ENCODE measurements at regions not wholly inside any gene's neighbourhood (a gene's known extent, or its start where the extent isn't known, plus 50 kb on each side); places are given as distances from the start of the nearest gene placed in this dataset.

GRCh38 chr2:51633073-51633472 lies 601.1 kb upstream of the NRXN1 start:
- TF ChIP-seq CTCF (IDR thresholded peaks at IDR 0.05; ENCODE audit: low read length), result no peak
- Histone ChIP-seq H3K9me3 (replicated peaks; ENCODE audit: insufficient read depth, low read length) (no peaks in the 10 kb centered on the region), H3K27ac (ENCODE audit: low read length) (no peak overlapping the region), H3K4me2 (ENCODE audit: low read depth, low read length) (no peak overlapping the region), H3K9ac (ENCODE audit: low read length) (no peak overlapping the region), H3K4me3 (ENCODE audit: low read length) (no peak overlapping the region), H3K4me1 (ENCODE audit: low read length) (no peaks in the 10 kb centered on the region), H3K9me2 (replicated peaks; ENCODE audit: insufficient read depth, low read length) (no peaks in the 10 kb centered on the region), H3K79me2 (ENCODE audit: low read length) (no peaks in the 10 kb centered on the region), H3F3A (ENCODE audit: insufficient read depth, low read length) (no peaks in the 10 kb centered on the region), H3K27me3 (replicated peaks; ENCODE audit: insufficient read depth, low read length) (no peaks in the 10 kb centered on the region), H3K36me3 (replicated peaks; ENCODE audit: insufficient read depth, low read length) (no peaks in the 10 kb centered on the region), H4K20me1 (ENCODE audit: insufficient read depth, low read length) (no peaks in the 10 kb centered on the region), H2AFZ (ENCODE audit: low read length) (no peak overlapping the region)
- DNase-seq, result no peak

- Histone ChIP-seq H3K27ac (ENCODE audit: low read length) (no peak overlapping the region), H3K79me2 (ENCODE audit: low read length) (no peaks in the 10 kb centered on the region), H2AFZ (ENCODE audit: low read length) (no peak overlapping the region), H3K4me3 (ENCODE audit: low read length) (no peak overlapping the region), H3K36me3 (replicated peaks; ENCODE audit: insufficient read depth, low read length) (no peaks in the 10 kb centered on the region), H3K9ac (ENCODE audit: low read length) (no peak overlapping the region), H3K9me2 (replicated peaks; ENCODE audit: insufficient read depth, low read length) (no peaks in the 10 kb centered on the region), H3K9me3 (replicated peaks; ENCODE audit: insufficient read depth, low read length) (no peaks in the 10 kb centered on the region), H3K4me1 (ENCODE audit: low read length) (no peaks in the 10 kb centered on the region), H4K20me1 (ENCODE audit: insufficient read depth, low read length) (no peaks in the 10 kb centered on the region), H3F3A (ENCODE audit: insufficient read depth, low read length) (no peaks in the 10 kb centered on the region), H3K27me3 (replicated peaks; ENCODE audit: insufficient read depth, low read length) (no peaks in the 10 kb centered on the region), H3K4me2 (ENCODE audit: low read depth, low read length) (no peak overlapping the region)
- TF ChIP-seq EZH2phosphoT487 (IDR thresholded peaks at IDR 0.05; ENCODE audit: low read length), result no peak
- TF ChIP-seq EZH2 (optimal IDR thresholded peaks at IDR 0.05; ENCODE audit: low read depth, low read length), result no peak
- TF ChIP-seq CTCF (IDR thresholded peaks at IDR 0.05; ENCODE audit: low read length), result no peak
- no peak for DNase-seq
Measured at GRCh38 chr2:51629406-51629805, 597.5 kb upstream of the NRXN1 start.

GRCh38 chr2:51628917-51629316 lies 597.0 kb upstream of the NRXN1 start:
- H3K27ac ChIP-seq (ENCODE audit: low read length), result no peak overlapping the region
- H3K4me3 ChIP-seq (ENCODE audit: low read length), result no peak overlapping the region
- DNase-seq, result no peak
- H4K20me1 ChIP-seq (ENCODE audit: insufficient read depth, low read length), result no peaks in the 10 kb centered on the region
- H3K4me1 ChIP-seq (ENCODE audit: low read length), result no peaks in the 10 kb centered on the region
- no peaks in the 10 kb centered on the region for H3F3A ChIP-seq (ENCODE audit: insufficient read depth, low read length)
- no peak overlapping the region for H3K4me2 ChIP-seq (ENCODE audit: low read depth, low read length)
- H3K36me3 ChIP-seq (replicated peaks; ENCODE audit: insufficient read depth, low read length), result no peaks in the 10 kb centered on the region
- no peaks in the 10 kb centered on the region for H3K9me2 ChIP-seq (replicated peaks; ENCODE audit: insufficient read depth, low read length)
- no peak overlapping the region for H3K9ac ChIP-seq (ENCODE audit: low read length)
- H3K9me3 ChIP-seq (replicated peaks; ENCODE audit: insufficient read depth, low read length), result no peaks in the 10 kb centered on the region
- H3K79me2 ChIP-seq (ENCODE audit: low read length), result no peaks in the 10 kb centered on the region
- H2AFZ ChIP-seq (ENCODE audit: low read length), result no peak overlapping the region
- TF ChIP-seq EZH2phosphoT487 (IDR thresholded peaks at IDR 0.05; ENCODE audit: low read length) (no peak), EZH2 (optimal IDR thresholded peaks at IDR 0.05; ENCODE audit: low read depth, low read length) (no peak), CTCF (IDR thresholded peaks at IDR 0.05; ENCODE audit: low read length) (no peak)
- no peaks in the 10 kb centered on the region for H3K27me3 ChIP-seq (replicated peaks; ENCODE audit: insufficient read depth, low read length)

DNA sequence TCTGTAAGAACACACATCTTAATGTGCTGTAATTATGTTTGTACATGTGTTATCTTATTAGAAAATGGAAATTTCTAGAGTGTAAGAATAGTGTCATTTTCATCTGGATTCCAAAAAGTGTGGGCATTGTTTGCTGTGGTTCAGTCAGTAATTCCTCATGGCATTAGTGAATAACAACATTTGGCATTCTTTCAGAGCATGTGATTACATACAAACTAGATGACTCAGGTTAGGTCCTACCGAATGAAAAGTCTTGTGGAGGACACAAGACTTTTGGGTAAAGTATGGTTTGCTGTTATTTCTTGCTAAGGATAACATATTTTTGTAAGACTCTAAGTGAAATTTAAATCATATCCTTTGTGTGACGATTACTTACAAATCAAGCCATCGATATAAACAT lies 593.1 kb upstream of the NRXN1 start:
- H3K4me3 ChIP-seq (ENCODE audit: low read length), result no peak overlapping the region
- H3K27me3 ChIP-seq (replicated peaks; ENCODE audit: insufficient read depth, low read length), result no peaks in the 10 kb centered on the region
- H3K9me3 ChIP-seq (replicated peaks; ENCODE audit: insufficient read depth, low read length), result no peaks in the 10 kb centered on the region
- no peak for TF ChIP-seq EZH2phosphoT487 (IDR thresholded peaks at IDR 0.05; ENCODE audit: low read length)
- no peak for TF ChIP-seq EZH2 (optimal IDR thresholded peaks at IDR 0.05; ENCODE audit: low read depth, low read length)
- TF ChIP-seq CTCF (IDR thresholded peaks at IDR 0.05; ENCODE audit: low read length), result no peak
- DNase-seq, result no peak
- H3K36me3 ChIP-seq (replicated peaks; ENCODE audit: insufficient read depth, low read length), result no peaks in the 10 kb centered on the region
- H2AFZ ChIP-seq (ENCODE audit: low read length), result no peak overlapping the region
- H3K4me2 ChIP-seq (ENCODE audit: low read depth, low read length), result no peak overlapping the region
- H3K27ac ChIP-seq (ENCODE audit: low read length), result no peak overlapping the region
- no peaks in the 10 kb centered on the region for H3F3A ChIP-seq (ENCODE audit: insufficient read depth, low read length)
- H3K4me1 ChIP-seq (ENCODE audit: low read length), result no peaks in the 10 kb centered on the region
- no peak overlapping the region for H3K9ac ChIP-seq (ENCODE audit: low read length)
- no peaks in the 10 kb centered on the region for H4K20me1 ChIP-seq (ENCODE audit: insufficient read depth, low read length)
- H3K79me2 ChIP-seq (ENCODE audit: low read length), result no peaks in the 10 kb centered on the region
- no peaks in the 10 kb centered on the region for H3K9me2 ChIP-seq (replicated peaks; ENCODE audit: insufficient read depth, low read length)
